PC-3 (cell line): ENCODE measurements at regions not wholly inside any gene's neighbourhood (a gene's known extent, or its start where the extent isn't known, plus 50 kb on each side); places are given as distances from the start of the nearest gene placed in this dataset.

ENCODE experiments used
- EZH2 ChIP-seq: fragments of 300-600 bp; sonication (generic); IDR thresholded peaks from one replicate; pipeline ENCODE4 v1.6.1; 2017; ENCODE audit warnings: antibody characterized with exemption, mild to moderate bottlenecking, low read length; ENCODE audit not compliant: unreplicated experiment
- EZH2phosphoT487 ChIP-seq: fragments of 300-600 bp; sonication (generic); IDR thresholded peaks from 2 replicates; pipeline ENCODE4 v1.6.1; 2018; ENCODE audit warnings: mild to moderate bottlenecking, antibody characterized with exemption, low read length, borderline replicate concordance
- TF ChIP-seq, protein P1 (sequence below): fragments of 300-600 bp; sonication (generic); conservative IDR thresholded peaks from 2 replicates; pipeline ENCODE4 v1.5.1; 2017; ENCODE audit warnings: antibody characterized with exemption, low read depth, mild to moderate bottlenecking, low read length

DNA sequence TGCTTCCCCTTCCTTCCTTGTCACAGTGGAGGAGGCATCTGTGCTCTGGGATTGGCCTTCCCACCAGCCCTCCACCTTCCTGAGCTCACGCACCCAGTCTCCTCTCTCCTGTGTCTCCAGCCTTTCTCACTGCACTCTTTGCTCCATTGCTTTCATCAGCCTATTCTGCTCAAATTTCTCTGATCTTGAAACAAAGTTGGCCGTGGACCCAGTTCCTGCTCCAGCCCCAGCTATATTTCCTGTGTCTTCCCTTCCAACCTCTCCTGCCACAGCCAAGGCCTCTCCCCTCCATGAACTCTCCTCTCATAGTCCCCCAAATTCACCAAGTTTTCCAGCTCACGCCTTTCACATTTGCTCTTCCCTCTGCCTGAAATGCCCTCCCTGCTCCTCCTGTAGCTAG is 226.6 kb upstream of the AGAP1 start:
- TF ChIP-seq, protein P1, sequence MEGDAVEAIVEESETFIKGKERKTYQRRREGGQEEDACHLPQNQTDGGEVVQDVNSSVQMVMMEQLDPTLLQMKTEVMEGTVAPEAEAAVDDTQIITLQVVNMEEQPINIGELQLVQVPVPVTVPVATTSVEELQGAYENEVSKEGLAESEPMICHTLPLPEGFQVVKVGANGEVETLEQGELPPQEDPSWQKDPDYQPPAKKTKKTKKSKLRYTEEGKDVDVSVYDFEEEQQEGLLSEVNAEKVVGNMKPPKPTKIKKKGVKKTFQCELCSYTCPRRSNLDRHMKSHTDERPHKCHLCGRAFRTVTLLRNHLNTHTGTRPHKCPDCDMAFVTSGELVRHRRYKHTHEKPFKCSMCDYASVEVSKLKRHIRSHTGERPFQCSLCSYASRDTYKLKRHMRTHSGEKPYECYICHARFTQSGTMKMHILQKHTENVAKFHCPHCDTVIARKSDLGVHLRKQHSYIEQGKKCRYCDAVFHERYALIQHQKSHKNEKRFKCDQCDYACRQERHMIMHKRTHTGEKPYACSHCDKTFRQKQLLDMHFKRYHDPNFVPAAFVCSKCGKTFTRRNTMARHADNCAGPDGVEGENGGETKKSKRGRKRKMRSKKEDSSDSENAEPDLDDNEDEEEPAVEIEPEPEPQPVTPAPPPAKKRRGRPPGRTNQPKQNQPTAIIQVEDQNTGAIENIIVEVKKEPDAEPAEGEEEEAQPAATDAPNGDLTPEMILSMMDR = no peak
- TF ChIP-seq EZH2 (no peak), EZH2phosphoT487 (no peak)
